HEK293T (cell line): ENCODE measurements at regions not wholly inside any gene's neighbourhood (a gene's known extent, or its start where the extent isn't known, plus 50 kb on each side); places are given as distances from the start of the nearest gene placed in this dataset.

Experiments used
- ARNT ChIP-seq: fragments of 450-650 bp; IDR thresholded peaks from 2 replicates; pipeline ENCODE4 v1.6.1; 2017; ENCODE audit warnings: mild to moderate bottlenecking
- CTBP1 ChIP-seq: fragments of 450-650 bp; IDR thresholded peaks from 2 replicates; pipeline ENCODE4 v1.6.1; 2016; ENCODE audit warnings: borderline replicate concordance
- ELF4 ChIP-seq: fragments of 450-650 bp; IDR thresholded peaks from 2 replicates; pipeline ENCODE4 v1.6.1; 2017; ENCODE audit warnings: antibody characterized with exemption
- FOXA1 ChIP-seq: fragments of 450-650 bp; IDR thresholded peaks from 2 replicates; pipeline ENCODE4 v1.6.1; 2016; ENCODE audit warnings: mild to moderate bottlenecking
- FOXK2 ChIP-seq: fragments of 450-650 bp; IDR thresholded peaks from 2 replicates; pipeline ENCODE4 v1.6.1; 2016; ENCODE audit warnings: mild to moderate bottlenecking
- LEF1 ChIP-seq: fragments of 450-650 bp; IDR thresholded peaks from 2 replicates; pipeline ENCODE4 v1.6.1; 2017; ENCODE audit warnings: mild to moderate bottlenecking, borderline replicate concordance
- SP1 ChIP-seq: fragments of 450-650 bp; IDR thresholded peaks from 2 replicates; pipeline ENCODE4 v1.6.1; 2017
- SUZ12 ChIP-seq: fragments of 450-650 bp; IDR thresholded peaks from 2 replicates; pipeline ENCODE4 v1.6.1; 2016; ENCODE audit warnings: mild to moderate bottlenecking
- ZNF384 ChIP-seq: fragments of 450-650 bp; IDR thresholded peaks from 2 replicates; pipeline ENCODE4 v1.6.1; 2016

GRCh38 chr6:9192405-9192909 lies 757.1 kb upstream of the SLC35B3 start:
- TF ChIP-seq FOXK2 (no peak), CTBP1 (no peak), ARNT (no peak), SUZ12 (no peak), SP1 (no peak), ELF4 (no peak), LEF1 (no peak), FOXA1 (no peak), ZNF384 (no peak)
